H1 (cell line): ENCODE measurements at regions not wholly inside any gene's neighbourhood (a gene's known extent, or its start where the extent isn't known, plus 50 kb on each side); places are given as distances from the start of the nearest gene placed in this dataset.
A peak's percentile ranks its signal among the peaks of the same experiment; 100 is the strongest.

Source experiments
- CTCF ChIA-PET: fragments of 300-600 bp; sonication (Branson Sonifier 250); formaldehyde crosslinking; loops from one replicate; lab custom pipeline; 2021; ENCODE audit not compliant: partially characterized antibody; lab: Charles Lee
- POLR2A ChIA-PET: fragments of 300-600 bp; sonication (Branson Sonifier 250); formaldehyde crosslinking; loops from one replicate; lab custom pipeline; 2021; ENCODE audit warnings: inconsistent platforms; ENCODE audit not compliant: partially characterized antibody; lab: Charles Lee
- DNase-seq, 2 experiments: peaks; one replicate each; pipeline versions ENCODE4 v3.0.0 to v3.0.0-alpha.2; 2010 to 2022; ENCODE audit warnings: low spot score in 2 of 2, low read depth in 1 of 2, mixed read lengths in 1 of 2
- FAIRE-seq: peaks from 2 replicates; lab custom pipeline; 2011; peaks lifted over from hg19 to GRCh38; lab: Jason Lieb, UNC
- H2AFZ ChIP-seq: 2 replicates; pipeline ENCODE4 v1.8.1; 2012; ENCODE audit warnings: low read length, inconsistent platforms
- H2AK5ac ChIP-seq: 2 replicates; pipeline ENCODE4 v1.6.1; 2013; ENCODE audit warnings: low read depth, low read length
- H2BK120ac ChIP-seq: replicated peaks from 2 replicates; pipeline ENCODE3; 2013; ENCODE audit warnings: low read depth, low read length, inconsistent platforms
- H2BK12ac ChIP-seq: 2 replicates; pipeline ENCODE4 v1.6.1; 2013; ENCODE audit warnings: low read depth, low read length
- H2BK15ac ChIP-seq: 2 replicates; pipeline ENCODE4 v1.6.1; 2013; ENCODE audit warnings: low read length
- H2BK20ac ChIP-seq: 2 replicates; pipeline ENCODE4 v1.6.1; 2013; ENCODE audit warnings: low read length
- H2BK5ac ChIP-seq: 2 replicates; pipeline ENCODE4 v1.6.1; 2013; ENCODE audit warnings: low read depth, low read length
- H3K14ac ChIP-seq: 2 replicates; pipeline ENCODE4 v1.6.1; 2013; ENCODE audit warnings: inconsistent platforms; ENCODE audit not compliant: insufficient read length
- H3K18ac ChIP-seq: 2 replicates; pipeline ENCODE4 v1.6.1; 2013; ENCODE audit warnings: low read length; ENCODE audit errors: extremely low read depth
- H3K23ac ChIP-seq: 2 replicates; pipeline ENCODE4 v1.6.1; 2013; ENCODE audit warnings: inconsistent platforms; ENCODE audit not compliant: insufficient read length
- H3K23me2 ChIP-seq: 2 replicates; pipeline ENCODE4 v1.6.1; 2013; ENCODE audit warnings: low read depth, low read length
- H3K27ac ChIP-seq: 2 replicates; pipeline ENCODE4 v1.6.1; 2011; ENCODE audit warnings: low read depth, low read length, inconsistent platforms
- H3K27me3 ChIP-seq, 4 experiments: replicated peaks in 1 of 4; 1 replicate in 1 of 4; 2 replicates in 3 of 4; pipeline versions ENCODE4 v1.6.1 to v1.8.1; 2011 to 2013; ENCODE audit warnings: low read length in 3 of 4, mild to moderate bottlenecking in 3 of 4, inconsistent platforms in 2 of 4, mixed read lengths in 2 of 4, moderate library complexity in 1 of 4; ENCODE audit not compliant: control insufficient read depth in 3 of 4, insufficient read depth in 3 of 4; ENCODE audit errors: extremely low read depth in 1 of 4
- H3K36me3 ChIP-seq, 4 experiments: 2 replicates each; pipeline versions ENCODE4 v1.6.1 to v1.8.1; 2011 to 2013; ENCODE audit warnings: mild to moderate bottlenecking in 4 of 4, low read length in 3 of 4, moderate library complexity in 2 of 4, control low read depth in 1 of 4, inconsistent platforms in 1 of 4; ENCODE audit not compliant: insufficient read depth in 4 of 4, control insufficient read depth in 2 of 4
- H3K4ac ChIP-seq: replicated peaks from 2 replicates; pipeline ENCODE3; 2013; ENCODE audit warnings: low read length, low read depth, mixed read lengths, inconsistent platforms; ENCODE audit not compliant: insufficient read length
- H3K4me1 ChIP-seq, 4 experiments: replicated peaks in 1 of 4; 1 replicate in 1 of 4; 2 replicates in 3 of 4; pipeline versions ENCODE4 v1.6.1 to v1.8.1; 2011 to 2013; ENCODE audit warnings: low read length in 3 of 4, inconsistent platforms in 2 of 4, mixed read lengths in 1 of 4; ENCODE audit not compliant: insufficient read depth in 4 of 4, control insufficient read depth in 3 of 4
- H3K4me2 ChIP-seq, 2 experiments: 2 replicates each; pipeline versions ENCODE4 v1.6.1 to v1.8.1; 2011 to 2013; ENCODE audit warnings: low read depth in 2 of 2, low read length in 2 of 2, control low read depth in 1 of 2, inconsistent platforms in 1 of 2, mild to moderate bottlenecking in 1 of 2; ENCODE audit not compliant: insufficient read depth in 1 of 2
- H3K4me3 ChIP-seq, 4 experiments: fragments of 200-600, 300-600 bp in 1 of 4; sonication (generic), shearing (Covaris generic), sonication (Bioruptor Twin) in 1 of 4; 2 replicates each; pipeline versions ENCODE4 v1.5.1 to v1.8.1; 2011 to 2016; ENCODE audit warnings: low read length in 4 of 4, low read depth in 3 of 4, control low read depth in 2 of 4, inconsistent platforms in 2 of 4, mild to moderate bottlenecking in 2 of 4, mixed read lengths in 1 of 4, moderate library complexity in 1 of 4; ENCODE audit not compliant: insufficient read depth in 2 of 4; ENCODE audit errors: extremely low read depth in 1 of 4
- H3K56ac ChIP-seq: replicated peaks from 2 replicates; pipeline ENCODE3; 2013; ENCODE audit warnings: low read depth, mild to moderate bottlenecking, mixed read lengths, low read length, inconsistent platforms; ENCODE audit not compliant: insufficient read length
- H3K79me1 ChIP-seq: 2 replicates; pipeline ENCODE4 v1.6.1; 2013; ENCODE audit warnings: low read depth, low read length, control low read depth
- H3K79me2 ChIP-seq, 2 experiments: 2 replicates each; pipeline versions ENCODE4 v1.6.1 to v1.8.1; 2012 to 2013; ENCODE audit warnings: low read length in 2 of 2, mild to moderate bottlenecking in 2 of 2, inconsistent platforms in 1 of 2; ENCODE audit not compliant: insufficient read depth in 2 of 2, control insufficient read depth in 1 of 2
- H3K9ac ChIP-seq, 4 experiments: replicated peaks in 1 of 4; 1 replicate in 1 of 4; 2 replicates in 3 of 4; pipeline versions ENCODE4 v1.6.1 to v1.8.1; 2011 to 2013; ENCODE audit warnings: low read depth in 3 of 4, low read length in 3 of 4, control low read depth in 2 of 4, mild to moderate bottlenecking in 2 of 4, moderate library complexity in 2 of 4, inconsistent platforms in 1 of 4; ENCODE audit errors: extremely low read depth in 1 of 4
- H3K9me3 ChIP-seq, 2 experiments: 2 replicates each; pipeline versions ENCODE4 v1.6.1 to v1.8.1; 2012 to 2013; ENCODE audit warnings: mild to moderate bottlenecking in 2 of 2, moderate library complexity in 2 of 2, control low read depth in 1 of 2, inconsistent platforms in 1 of 2, low read depth in 1 of 2, low read length in 1 of 2, mixed read lengths in 1 of 2; ENCODE audit not compliant: insufficient read depth in 2 of 2
- H4K20me1 ChIP-seq, 2 experiments: replicated peaks in 1 of 2; 2 replicates each; pipeline versions ENCODE3 to v1.8.1; 2011 to 2013; ENCODE audit warnings: inconsistent platforms in 2 of 2, low read length in 2 of 2, mild to moderate bottlenecking in 1 of 2; ENCODE audit not compliant: insufficient read depth in 2 of 2, control insufficient read depth in 1 of 2
- H4K5ac ChIP-seq: 2 replicates; pipeline ENCODE4 v1.6.1; 2013; ENCODE audit warnings: low read length, low read depth, mixed read lengths, inconsistent platforms; ENCODE audit not compliant: insufficient read length
- H4K8ac ChIP-seq: 2 replicates; pipeline ENCODE4 v1.8.0; 2013; ENCODE audit warnings: mild to moderate bottlenecking, moderate library complexity, low read length, inconsistent platforms; ENCODE audit not compliant: insufficient read depth; ENCODE audit errors: extremely low read depth
- H4K91ac ChIP-seq: replicated peaks from 2 replicates; pipeline ENCODE3; 2013; ENCODE audit warnings: low read length, mixed read lengths, inconsistent platforms; ENCODE audit not compliant: insufficient read length
- ASH2L ChIP-seq: fragments of 200-600, 300-600 bp; sonication (generic); IDR thresholded peaks from one replicate; pipeline ENCODE4 v1.7.1; 2017; ENCODE audit warnings: low read length
- GABPA ChIP-seq: IDR thresholded peaks from 2 replicates; pipeline ENCODE4 v1.6.1; 2011; ENCODE audit warnings: mild to moderate bottlenecking, low read length, moderate library complexity, borderline replicate concordance; ENCODE audit not compliant: insufficient read depth
- HDAC2 ChIP-seq, 2 experiments: fragments of 300-600 bp in 1 of 2; sonication (generic) in 1 of 2; IDR thresholded peaks; 2 replicates each; pipeline ENCODE4 v1.6.1; 2011 to 2012; ENCODE audit warnings: low read depth in 2 of 2, low read length in 2 of 2, mild to moderate bottlenecking in 2 of 2, moderate library complexity in 2 of 2, borderline replicate concordance in 1 of 2, inconsistent platforms in 1 of 2
- KDM1A ChIP-seq: fragments of 200-600, 300-600 bp; sonication (generic); IDR thresholded peaks from 2 replicates; pipeline ENCODE4 v1.7.1; 2016; ENCODE audit warnings: mild to moderate bottlenecking, low read length, borderline replicate concordance
- NANOG ChIP-seq: IDR thresholded peaks from 2 replicates; pipeline ENCODE4 v1.6.1; 2011; ENCODE audit warnings: low read length, low read depth, mild to moderate bottlenecking, inconsistent platforms; ENCODE audit not compliant: insufficient read depth, poor library complexity, severe bottlenecking
- POLR2A ChIP-seq, 2 experiments: IDR thresholded peaks; 1 replicate in 1 of 2; 2 replicates in 1 of 2; pipeline ENCODE4 v1.6.1; 2011; ENCODE audit warnings: low read depth in 2 of 2, low read length in 2 of 2, mild to moderate bottlenecking in 2 of 2; ENCODE audit errors: control extremely low read depth in 1 of 2
- RAD21 ChIP-seq, 2 experiments: IDR thresholded peaks in 1 of 2; conservative IDR thresholded peaks in 1 of 2; 2 replicates each; pipeline ENCODE4 v1.6.1; 2011; ENCODE audit warnings: low read depth in 2 of 2, low read length in 2 of 2, improper control_type of control experiment in 1 of 2, inconsistent platforms in 1 of 2, mild to moderate bottlenecking in 1 of 2, moderate library complexity in 1 of 2
- SIX5 ChIP-seq: IDR thresholded peaks from 2 replicates; pipeline ENCODE4 v1.6.1; 2011; ENCODE audit warnings: mild to moderate bottlenecking, low read depth, low read length
- SP1 ChIP-seq: IDR thresholded peaks from 2 replicates; pipeline ENCODE4 v1.6.1; 2011; ENCODE audit warnings: low read depth, low read length
- WGBS, 2 experiments: shearing (Covaris generic) in 1 of 2; methylation state at CpG; one replicate each; pipeline versions ENCODE4 v1.1.6 to v1.1.7; 2013 to 2015; ENCODE audit warnings: low lambda C conversion rate in 2 of 2, mixed read lengths in 2 of 2, inconsistent platforms in 1 of 2, low coverage in 1 of 2, missing lambda C conversion rate in 1 of 2; ENCODE audit not compliant: insufficient replicate concordance in 2 of 2, insufficient coverage in 1 of 2, insufficient read length in 1 of 2; ENCODE audit errors: extremely low coverage in 1 of 2, missing lambda C conversion rate in 1 of 2; 5-methylcytosine and 5-hydroxymethylcytosine counted together
- TF ChIP-seq, protein P1 (sequence below): IDR thresholded peaks from 2 replicates; pipeline ENCODE4 v1.6.1; 2011; ENCODE audit warnings: low read length, improper control_type of control experiment

DNA sequence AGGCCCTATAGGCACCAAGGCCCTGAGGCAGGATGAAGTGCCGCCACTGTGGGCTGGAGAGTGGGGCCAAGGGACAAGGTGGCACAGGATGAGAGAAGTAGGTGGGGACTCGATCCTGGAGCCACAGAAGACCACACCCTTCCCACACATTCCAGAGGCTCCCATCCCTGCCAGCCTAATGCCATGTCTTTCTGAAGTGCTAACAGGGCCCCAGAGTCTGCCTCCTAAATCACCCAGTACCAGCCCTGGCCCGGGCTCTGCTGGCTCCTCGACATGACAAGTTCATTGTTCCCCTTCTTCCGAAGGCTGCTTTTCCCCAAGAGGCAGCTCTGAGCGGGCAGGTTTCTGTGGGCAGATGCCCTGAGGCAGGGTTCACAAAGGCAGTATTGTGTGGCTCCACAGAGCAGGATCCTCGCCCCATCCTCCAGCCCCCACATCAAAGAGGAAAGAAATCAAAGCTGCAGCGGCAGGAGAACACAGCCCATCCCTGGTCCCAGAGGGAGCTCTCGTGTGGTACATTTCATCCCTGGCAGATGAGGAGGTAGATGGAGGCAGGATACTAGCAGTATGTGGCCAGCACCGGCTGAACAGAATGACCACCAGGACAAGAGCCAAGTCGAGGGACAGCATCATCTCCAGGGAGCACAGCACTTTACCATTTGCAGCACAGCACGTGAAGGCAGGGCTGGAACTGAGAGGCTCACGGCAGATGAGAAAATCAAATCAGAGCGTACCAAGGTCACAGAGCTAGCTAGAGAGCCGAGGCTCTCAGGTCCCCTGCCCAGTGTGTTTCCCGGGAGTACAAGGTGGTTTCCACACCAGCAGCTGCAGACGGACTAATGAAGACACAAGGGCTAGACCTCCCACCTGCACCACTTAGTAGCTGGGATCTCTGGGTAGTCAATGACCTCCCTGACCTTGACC, 64.8 kb downstream of the SYF2 start:
- H3K56ac ChIP-seq = no peak overlapping the region
- H3K14ac ChIP-seq = no peak overlapping the region
- H4K20me1 ChIP-seq = no peaks in the 10 kb centered on the region
- H3K23ac ChIP-seq = no peak overlapping the region
- no peak overlapping the region; the same call in 1 of the 2 replicates for H2BK20ac ChIP-seq
- FAIRE-seq (no peak), DNase-seq (peak in 1 of 2 experiments; percentile 43)
- no peaks in the 10 kb centered on the region for H3K79me1 ChIP-seq
- H2BK15ac ChIP-seq = no peak overlapping the region
- H2AFZ ChIP-seq = 0 out of 2 replicates have a peak overlapping the region, but pooled peaks have one; percentile 1
- H3K23me2 ChIP-seq = no peaks in the 10 kb centered on the region; the same call in 1 of the 2 replicates
- no peak overlapping the region for H2BK120ac ChIP-seq
- no peaks in the 10 kb centered on the region; a peak in 1 of 7 replicates for H3K27me3 ChIP-seq
- ChIA-PET POLR2A (interaction anchor here (0.9 kb wide), 1 partner anchor 65 kb away, joined by 3 read pairs; the partner anchor contains the start of gene SYF2), CTCF (interaction anchor here (1.0 to 2.0 kb wide), 9 partner anchors 16 to 256 kb away, joined by 3 to 8 read pairs (median 4); no protein-coding TSS in a partner anchor)
- no peak overlapping the region for H3K18ac ChIP-seq
- no peak overlapping the region for H2AK5ac ChIP-seq
- no peak overlapping the region for H3K4me3 ChIP-seq
- no peak overlapping the region for H2BK12ac ChIP-seq
- 81% methylated on average over 14 of the region's 17 CpGs; no CpG with 5 or more reads in 1 of the 2 experiments for WGBS, 2 experiments
- no peak overlapping the region for H4K91ac ChIP-seq
- no peak overlapping the region for H3K4ac ChIP-seq
- H3K4me1 ChIP-seq = peaks cover 0 to 4% (median 0%) of the 10 kb centered on the region in 4 experiments; a peak in 2 of 7 replicates
- no peak overlapping the region for H3K9ac ChIP-seq
- H3K9me3 ChIP-seq = no peaks in the 10 kb centered on the region
- H2BK5ac ChIP-seq = no peak overlapping the region
- H3K4me2 ChIP-seq = no peak overlapping the region
- no peak overlapping the region for H4K8ac ChIP-seq
- no peaks in the 10 kb centered on the region for H3K36me3 ChIP-seq
- no peak overlapping the region for H4K5ac ChIP-seq
- H3K79me2 ChIP-seq = no peaks in the 10 kb centered on the region
- H3K27ac ChIP-seq = no peak overlapping the region
- no peak for TF ChIP-seq NANOG
- no peak for TF ChIP-seq KDM1A
- TF ChIP-seq ASH2L = no peak
- no peak for TF ChIP-seq GABPA
- no peak for TF ChIP-seq POLR2A (IDR thresholded peaks at IDR 0.05; ENCODE audit: control extremely low read depth in 1 of 2, low read depth in 2 of 2, low read length in 2 of 2)
- no peak for TF ChIP-seq SP1
- TF ChIP-seq RAD21 (IDR thresholded peaks at IDR 0.05 in 1 of 2, conservative IDR thresholded peaks at IDR 0.05 in 1 of 2; ENCODE audit: low read depth in 2 of 2, low read length in 2 of 2) = no peak
- TF ChIP-seq SIX5 = no peak
- TF ChIP-seq, protein P1, sequence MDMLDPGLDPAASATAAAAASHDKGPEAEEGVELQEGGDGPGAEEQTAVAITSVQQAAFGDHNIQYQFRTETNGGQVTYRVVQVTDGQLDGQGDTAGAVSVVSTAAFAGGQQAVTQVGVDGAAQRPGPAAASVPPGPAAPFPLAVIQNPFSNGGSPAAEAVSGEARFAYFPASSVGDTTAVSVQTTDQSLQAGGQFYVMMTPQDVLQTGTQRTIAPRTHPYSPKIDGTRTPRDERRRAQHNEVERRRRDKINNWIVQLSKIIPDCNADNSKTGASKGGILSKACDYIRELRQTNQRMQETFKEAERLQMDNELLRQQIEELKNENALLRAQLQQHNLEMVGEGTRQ = no peak
- no peak for TF ChIP-seq HDAC2 (IDR thresholded peaks at IDR 0.05; ENCODE audit: borderline replicate concordance in 1 of 2, low read depth in 2 of 2, low read length in 2 of 2)
